Ramos (cell line): ENCODE measurements at regions not wholly inside any gene's neighbourhood (a gene's known extent, or its start where the extent isn't known, plus 50 kb on each side); places are given as distances from the start of the nearest gene placed in this dataset.

Experiments used
- in situ Hi-C: fragments of 300-500 bp; cut with MboI; formaldehyde crosslinking; loops from one replicate; pipeline ENCODE4 v1.14.3; 2022; ENCODE audit warnings: low sequenced_read_pairs; ENCODE audit not compliant: unreplicated experiment

GRCh38 chr16:59195242-59195641 lies 461.1 kb upstream of the GOT2 start:
- in situ Hi-C loops: no loop called here

- in situ Hi-C loops: no loop called here
Observed at GRCh38 chr16:59193637-59194036, 459.5 kb upstream of the GOT2 start.

GRCh38 chr16:59192551-59193199 lies 458.6 kb upstream of the GOT2 start:
- in situ Hi-C loops: no loop called here

GRCh38 chr16:59190731-59191130 lies 456.6 kb upstream of the GOT2 start:
- in situ Hi-C loops: no loop called here

- in situ Hi-C loops: no loop called here
Observed at GRCh38 chr16:59188029-59188428, 453.9 kb upstream of the GOT2 start.

GRCh38 chr16:59181821-59182420 lies 447.8 kb upstream of the GOT2 start:
- in situ Hi-C loops: no loop called here

GRCh38 chr16:59180083-59180476 lies 446.0 kb upstream of the GOT2 start:
- in situ Hi-C loops: no loop called here

GRCh38 chr16:59179446-59180082 lies 445.4 kb upstream of the GOT2 start:
- in situ Hi-C loops: no loop called here

GRCh38 chr16:59173408-59173831 lies 439.3 kb upstream of the GOT2 start:
- in situ Hi-C loops: no loop called here

GRCh38 chr16:59170099-59170712 lies 436.1 kb upstream of the GOT2 start:
- in situ Hi-C loops: no loop called here

GRCh38 chr16:59169168-59169567 lies 435.1 kb upstream of the GOT2 start:
- in situ Hi-C loops: no loop called here

GRCh38 chr16:59168461-59169114 lies 434.5 kb upstream of the GOT2 start:
- in situ Hi-C loops: no loop called here

- in situ Hi-C loops: no loop called here
Observed at GRCh38 chr16:59164461-59164860, 430.3 kb upstream of the GOT2 start.

GRCh38 chr16:59163371-59164055 lies 429.4 kb upstream of the GOT2 start:
- in situ Hi-C loops: no loop called here

- in situ Hi-C loops: no loop called here
Observed at GRCh38 chr16:59161679-59162078, 427.6 kb upstream of the GOT2 start.

- in situ Hi-C loops: no loop called here
Observed at GRCh38 chr16:59154295-59154694, 420.2 kb upstream of the GOT2 start.

GRCh38 chr16:59148769-59149155 lies 414.6 kb upstream of the GOT2 start:
- in situ Hi-C loops: no loop called here

- in situ Hi-C loops: no loop called here
Observed at GRCh38 chr16:59148056-59148768, 414.1 kb upstream of the GOT2 start.

GRCh38 chr16:59146140-59146539 lies 412.0 kb upstream of the GOT2 start:
- in situ Hi-C loops: no loop called here

- in situ Hi-C loops: no loop called here
Observed at GRCh38 chr16:59144841-59145240, 410.7 kb upstream of the GOT2 start.
